ENCODE measurements at regions not wholly inside any gene's neighbourhood (a gene's known extent, or its start where the extent isn't known, plus 50 kb on each side); places are given as distances from the start of the nearest gene placed in this dataset.

DNA sequence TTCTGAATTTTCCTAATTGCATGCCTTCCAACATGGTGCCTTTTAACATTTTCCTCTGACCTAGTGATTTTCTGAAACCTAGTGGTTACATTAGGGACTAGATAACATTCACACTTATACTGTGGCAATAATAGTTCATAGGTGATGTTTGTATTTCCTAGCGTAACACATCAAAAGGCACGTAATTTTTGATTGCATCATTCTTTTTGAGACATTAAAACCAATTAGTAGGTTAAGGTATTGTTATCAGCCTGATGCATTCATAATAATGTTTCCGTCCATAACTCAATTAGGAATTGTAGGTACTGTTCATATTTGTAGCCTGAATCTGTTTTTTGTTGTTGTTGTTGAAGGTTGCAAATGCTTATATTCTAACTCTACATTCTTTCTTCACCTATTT, 192.4 kb downstream of the ANXA1 start:
- H3K4me3 ChIP-seq (ENCODE audit: low read depth in 1 of 2, low read length in 2 of 2), result no peak overlapping the region
- no peak for ATAC-seq (ENCODE audit: insufficient read depth, low read depth)
- no peak overlapping the region for H3K9ac ChIP-seq (ENCODE audit: low read depth, low read length)

DNA sequence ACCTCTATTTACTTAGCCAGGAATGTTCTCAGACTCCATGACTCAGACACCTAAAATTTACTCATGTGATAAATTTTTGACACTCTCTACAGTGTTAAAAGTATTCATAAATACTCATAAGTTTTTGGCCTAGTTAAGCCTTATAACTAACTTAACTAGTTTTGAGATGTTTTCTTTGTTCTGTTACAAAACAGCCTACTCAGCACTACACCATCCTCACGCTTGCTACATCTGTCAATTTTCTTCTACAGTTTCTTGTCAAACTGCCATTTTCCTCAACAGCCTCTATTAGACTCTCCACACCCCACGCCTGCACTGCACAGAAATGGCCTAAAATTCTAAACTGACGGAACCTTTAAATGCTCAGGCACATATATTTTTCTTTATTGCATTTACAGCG, 195.5 kb downstream of the ANXA1 start:
- ATAC-seq (ENCODE audit: insufficient read depth, low read depth) (no peak), DNase-seq (no peak)
- Histone ChIP-seq H3K4me1 (ENCODE audit: insufficient read depth, low read length) (no peaks in the 10 kb centered on the region), H3K9ac (ENCODE audit: low read depth, low read length) (no peak overlapping the region), H3K36me3 (ENCODE audit: insufficient read depth, low read length) (no peaks in the 10 kb centered on the region), H3K4me3 (ENCODE audit: low read depth in 1 of 2, low read length in 2 of 2) (no peak overlapping the region), H3K4me2 (ENCODE audit: insufficient read depth, low read length) (no peak overlapping the region), H3K9me3 (ENCODE audit: insufficient read depth, low read length, severe bottlenecking) (no peaks in the 10 kb centered on the region), H3K27me3 (ENCODE audit: insufficient read depth, low read length, poor library complexity) (no peaks in the 10 kb centered on the region), H4K20me1 (ENCODE audit: insufficient read depth, low read length) (no peaks in the 10 kb centered on the region), H3K79me2 (ENCODE audit: insufficient read depth, low read length) (no peaks in the 10 kb centered on the region), H2AFZ (ENCODE audit: low read depth, low read length) (no peak overlapping the region), H3K27ac (ENCODE audit: low read length) (no peak overlapping the region)
- no peak for TF ChIP-seq EZH2 (IDR thresholded peaks at IDR 0.05; ENCODE audit: borderline replicate concordance, low read depth, low read length, severe bottlenecking)
- TF ChIP-seq, protein P1, sequence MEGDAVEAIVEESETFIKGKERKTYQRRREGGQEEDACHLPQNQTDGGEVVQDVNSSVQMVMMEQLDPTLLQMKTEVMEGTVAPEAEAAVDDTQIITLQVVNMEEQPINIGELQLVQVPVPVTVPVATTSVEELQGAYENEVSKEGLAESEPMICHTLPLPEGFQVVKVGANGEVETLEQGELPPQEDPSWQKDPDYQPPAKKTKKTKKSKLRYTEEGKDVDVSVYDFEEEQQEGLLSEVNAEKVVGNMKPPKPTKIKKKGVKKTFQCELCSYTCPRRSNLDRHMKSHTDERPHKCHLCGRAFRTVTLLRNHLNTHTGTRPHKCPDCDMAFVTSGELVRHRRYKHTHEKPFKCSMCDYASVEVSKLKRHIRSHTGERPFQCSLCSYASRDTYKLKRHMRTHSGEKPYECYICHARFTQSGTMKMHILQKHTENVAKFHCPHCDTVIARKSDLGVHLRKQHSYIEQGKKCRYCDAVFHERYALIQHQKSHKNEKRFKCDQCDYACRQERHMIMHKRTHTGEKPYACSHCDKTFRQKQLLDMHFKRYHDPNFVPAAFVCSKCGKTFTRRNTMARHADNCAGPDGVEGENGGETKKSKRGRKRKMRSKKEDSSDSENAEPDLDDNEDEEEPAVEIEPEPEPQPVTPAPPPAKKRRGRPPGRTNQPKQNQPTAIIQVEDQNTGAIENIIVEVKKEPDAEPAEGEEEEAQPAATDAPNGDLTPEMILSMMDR (IDR thresholded peaks at IDR 0.05; ENCODE audit: borderline replicate concordance, extremely low read depth, low read length, poor library complexity, severe bottlenecking), result no peak

More for the DNA sequence above, 192.4 kb downstream of the ANXA1 start:
- Histone ChIP-seq H3K27ac (ENCODE audit: low read length) (no peak overlapping the region), H3K27me3 (ENCODE audit: insufficient read depth, low read length, poor library complexity) (no peaks in the 10 kb centered on the region), H4K20me1 (ENCODE audit: insufficient read depth, low read length) (no peaks in the 10 kb centered on the region), H3K36me3 (ENCODE audit: insufficient read depth, low read length) (no peaks in the 10 kb centered on the region), H2AFZ (ENCODE audit: low read depth, low read length) (no peak overlapping the region), H3K4me1 (ENCODE audit: insufficient read depth, low read length) (no peaks in the 10 kb centered on the region), H3K4me2 (ENCODE audit: insufficient read depth, low read length) (no peak overlapping the region), H3K9me3 (ENCODE audit: insufficient read depth, low read length, severe bottlenecking) (no peaks in the 10 kb centered on the region), H3K79me2 (ENCODE audit: insufficient read depth, low read length) (no peaks in the 10 kb centered on the region)
- no peak for DNase-seq
- TF ChIP-seq, protein P1 (IDR thresholded peaks at IDR 0.05; ENCODE audit: borderline replicate concordance, extremely low read depth, low read length, poor library complexity, severe bottlenecking), result no peak
- no peak for TF ChIP-seq EZH2 (IDR thresholded peaks at IDR 0.05; ENCODE audit: borderline replicate concordance, low read depth, low read length, severe bottlenecking)

DNA sequence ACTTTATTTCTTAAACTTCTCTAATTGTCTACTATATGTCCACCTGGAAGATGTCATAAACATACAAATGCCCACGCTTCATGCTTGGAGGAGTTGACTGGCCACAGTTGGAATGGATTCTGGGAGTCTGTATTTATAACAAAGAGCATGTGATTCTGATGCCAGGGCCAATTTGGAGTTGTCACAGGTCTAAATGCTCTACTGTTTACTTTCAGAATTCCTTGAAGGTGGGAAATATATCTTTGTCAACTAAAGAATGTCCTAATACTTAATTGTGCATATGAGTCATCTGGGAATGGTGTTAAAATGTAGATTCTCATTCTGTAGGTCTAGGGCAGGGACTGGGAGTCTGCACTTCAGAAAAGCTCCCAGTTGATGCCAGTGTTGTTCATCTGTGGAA, 196.1 kb downstream of the ANXA1 start:
- Histone ChIP-seq H3K27ac (ENCODE audit: low read length) (no peak overlapping the region), H4K20me1 (ENCODE audit: insufficient read depth, low read length) (no peaks in the 10 kb centered on the region), H3K27me3 (ENCODE audit: insufficient read depth, low read length, poor library complexity) (no peaks in the 10 kb centered on the region), H3K4me1 (ENCODE audit: insufficient read depth, low read length) (no peaks in the 10 kb centered on the region), H3K9ac (ENCODE audit: low read depth, low read length) (no peak overlapping the region), H3K36me3 (ENCODE audit: insufficient read depth, low read length) (no peaks in the 10 kb centered on the region), H3K9me3 (ENCODE audit: insufficient read depth, low read length, severe bottlenecking) (no peaks in the 10 kb centered on the region), H3K79me2 (ENCODE audit: insufficient read depth, low read length) (no peaks in the 10 kb centered on the region), H3K4me2 (ENCODE audit: insufficient read depth, low read length) (no peak overlapping the region), H2AFZ (ENCODE audit: low read depth, low read length) (no peak overlapping the region), H3K4me3 (ENCODE audit: low read depth in 1 of 2, low read length in 2 of 2) (no peak overlapping the region)
- DNase-seq, result no peak
- ATAC-seq (ENCODE audit: insufficient read depth, low read depth), result no peak
- TF ChIP-seq EZH2 (IDR thresholded peaks at IDR 0.05; ENCODE audit: borderline replicate concordance, low read depth, low read length, severe bottlenecking), result no peak
- TF ChIP-seq, protein P1 (IDR thresholded peaks at IDR 0.05; ENCODE audit: borderline replicate concordance, extremely low read depth, low read length, poor library complexity, severe bottlenecking), result no peak

DNA sequence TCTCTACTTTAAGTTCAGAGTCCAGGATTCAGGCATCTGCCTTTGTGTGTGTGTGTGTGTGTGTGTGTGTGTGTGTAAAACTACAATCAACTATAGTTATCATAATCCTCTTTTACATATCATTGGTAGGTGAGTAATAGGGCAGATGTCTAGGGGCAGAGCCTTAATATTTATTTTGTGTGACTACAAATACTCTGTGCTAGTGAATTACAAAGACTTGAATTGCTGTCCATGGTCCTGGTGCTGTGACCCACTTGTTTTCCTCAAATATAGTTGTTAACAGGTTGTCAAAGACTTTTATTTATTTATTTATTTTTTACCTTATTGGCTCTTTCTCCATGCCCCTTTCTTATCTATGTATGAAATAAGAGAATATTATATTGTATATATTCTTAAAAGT, 196.8 kb downstream of the ANXA1 start:
- ATAC-seq (ENCODE audit: insufficient read depth, low read depth), result peak; percentile 61; the same call in 1 of the 3 replicates
- Histone ChIP-seq H3K9me3 (ENCODE audit: insufficient read depth, low read length, severe bottlenecking) (no peaks in the 10 kb centered on the region), H3K27ac (ENCODE audit: low read length) (no peak overlapping the region), H3K4me3 (ENCODE audit: low read depth in 1 of 2, low read length in 2 of 2) (no peak overlapping the region), H2AFZ (ENCODE audit: low read depth, low read length) (no peak overlapping the region), H3K4me2 (ENCODE audit: insufficient read depth, low read length) (no peak overlapping the region), H4K20me1 (ENCODE audit: insufficient read depth, low read length) (no peaks in the 10 kb centered on the region), H3K27me3 (ENCODE audit: insufficient read depth, low read length, poor library complexity) (no peaks in the 10 kb centered on the region), H3K79me2 (ENCODE audit: insufficient read depth, low read length) (no peaks in the 10 kb centered on the region), H3K4me1 (ENCODE audit: insufficient read depth, low read length) (no peaks in the 10 kb centered on the region), H3K36me3 (ENCODE audit: insufficient read depth, low read length) (no peaks in the 10 kb centered on the region), H3K9ac (ENCODE audit: low read depth, low read length) (no peak overlapping the region)
- TF ChIP-seq, protein P1 (IDR thresholded peaks at IDR 0.05; ENCODE audit: borderline replicate concordance, extremely low read depth, low read length, poor library complexity, severe bottlenecking), result no peak
- no peak for TF ChIP-seq EZH2 (IDR thresholded peaks at IDR 0.05; ENCODE audit: borderline replicate concordance, low read depth, low read length, severe bottlenecking)
- DNase-seq, result peak; percentile 21
